HUES64 (cell line): ENCODE measurements at regions not wholly inside any gene's neighbourhood (a gene's known extent, or its start where the extent isn't known, plus 50 kb on each side); places are given as distances from the start of the nearest gene placed in this dataset.
"Not testable (repeated sequence)": the region's sequence is repeated elsewhere in the genome, so short reads cannot be mapped to it uniquely, and the experiment has no call there.

Experiments
- H3K27ac ChIP-seq: 2 replicates; pipeline ENCODE4 v1.7.0; 2013; ENCODE audit warnings: low read depth, low read length, inconsistent platforms
- H3K27me3 ChIP-seq: 2 replicates; pipeline ENCODE4 v1.6.1; 2013; ENCODE audit warnings: mild to moderate bottlenecking, low read length; ENCODE audit not compliant: insufficient read depth
- H3K36me3 ChIP-seq: 2 replicates; pipeline ENCODE4 v1.6.1; 2013; ENCODE audit warnings: mild to moderate bottlenecking, low read length; ENCODE audit not compliant: insufficient read depth
- H3K4me1 ChIP-seq: 2 replicates; pipeline ENCODE4 v1.6.1; 2013; ENCODE audit warnings: mild to moderate bottlenecking, low read length, moderate library complexity; ENCODE audit not compliant: insufficient read depth
- H3K4me3 ChIP-seq: 2 replicates; pipeline ENCODE4 v1.5.1; 2013; ENCODE audit warnings: mild to moderate bottlenecking, low read length, moderate library complexity
- H3K9ac ChIP-seq: 2 replicates; pipeline ENCODE4 v1.6.1; 2013; ENCODE audit warnings: mild to moderate bottlenecking, low read depth, low read length
- H3K9me3 ChIP-seq: 2 replicates; pipeline ENCODE4 v1.6.1; 2013; ENCODE audit warnings: low read depth, low read length; ENCODE audit not compliant: insufficient read depth
- WGBS: fragments of 150-250, 120-280 bp; methylation state at CpG from one replicate; pipeline ENCODE4 v1.1.7; 2013; ENCODE audit warnings: missing lambda C conversion rate; 5-methylcytosine and 5-hydroxymethylcytosine counted together

DNA sequence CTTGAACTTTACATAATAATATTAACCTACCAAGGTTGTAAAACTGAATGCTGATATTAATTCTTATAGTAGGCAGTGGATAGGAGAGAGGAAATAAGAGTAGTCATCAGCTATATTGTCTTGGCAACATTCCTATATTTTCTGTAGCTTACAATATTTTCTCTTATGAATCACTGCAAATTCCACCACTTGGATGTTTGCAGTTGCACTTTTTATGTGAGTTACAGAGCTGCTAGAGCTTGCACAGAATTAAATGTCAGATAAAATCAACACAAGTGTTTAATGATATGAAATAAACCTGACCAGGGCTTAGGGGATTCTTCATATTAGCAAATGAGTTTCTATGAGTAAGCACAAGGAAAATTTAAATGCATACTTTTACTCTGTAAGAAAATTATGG is 1710.1 kb downstream of the SI start:
- no peak overlapping the region for H3K4me3 ChIP-seq
- H3K9me3 ChIP-seq: no peaks in the 10 kb centered on the region
- H3K4me1 ChIP-seq: no peaks in the 10 kb centered on the region

DNA sequence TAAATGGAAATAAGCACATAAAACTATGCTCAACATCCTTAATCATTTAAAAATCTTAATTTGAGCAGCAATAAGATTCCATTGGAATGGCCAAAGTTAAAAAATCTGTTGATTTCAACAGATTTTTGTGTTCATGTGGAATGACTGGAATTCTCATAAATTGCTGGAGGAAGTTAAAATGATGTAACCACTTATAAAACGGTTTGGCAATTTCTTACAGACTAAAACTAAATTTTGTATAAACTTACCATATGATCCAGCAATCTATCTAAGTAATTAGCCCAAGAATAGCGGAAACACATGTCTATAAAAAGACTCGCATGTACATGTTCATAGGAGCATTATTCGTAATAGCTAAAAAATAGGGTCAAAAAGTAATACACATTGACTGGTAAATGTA is 1713.6 kb downstream of the SI start:
- H3K9me3 ChIP-seq: no peaks in the 10 kb centered on the region
- H3K36me3 ChIP-seq: no peaks in the 10 kb centered on the region
- H3K9ac ChIP-seq: no peak overlapping the region
- no peak overlapping the region for H3K27ac ChIP-seq
- no peak overlapping the region for H3K4me3 ChIP-seq
- H3K27me3 ChIP-seq: no peaks in the 10 kb centered on the region
- H3K4me1 ChIP-seq: no peaks in the 10 kb centered on the region
- 91% methylated on average over 3 of the region's 4 CpGs for WGBS

More for the DNA sequence above, 1710.1 kb downstream of the SI start:
- Histone ChIP-seq H3K9ac (no peak overlapping the region), H3K27ac (no peak overlapping the region), H3K36me3 (no peaks in the 10 kb centered on the region), H3K27me3 (no peaks in the 10 kb centered on the region)

- no peak overlapping the region for H3K9ac ChIP-seq
- H3K4me1 ChIP-seq: no peaks in the 10 kb centered on the region
- no peaks in the 10 kb centered on the region for H3K36me3 ChIP-seq
- 100% methylated on average over 1 of the region's 2 CpGs for WGBS
- no peaks in the 10 kb centered on the region for H3K9me3 ChIP-seq
- H3K27ac ChIP-seq: no peak overlapping the region
- H3K27me3 ChIP-seq: no peaks in the 10 kb centered on the region
- H3K4me3 ChIP-seq: no peak overlapping the region
Measured at GRCh38 chr3:163362151-163362550, 1716.1 kb downstream of the SI start.

DNA sequence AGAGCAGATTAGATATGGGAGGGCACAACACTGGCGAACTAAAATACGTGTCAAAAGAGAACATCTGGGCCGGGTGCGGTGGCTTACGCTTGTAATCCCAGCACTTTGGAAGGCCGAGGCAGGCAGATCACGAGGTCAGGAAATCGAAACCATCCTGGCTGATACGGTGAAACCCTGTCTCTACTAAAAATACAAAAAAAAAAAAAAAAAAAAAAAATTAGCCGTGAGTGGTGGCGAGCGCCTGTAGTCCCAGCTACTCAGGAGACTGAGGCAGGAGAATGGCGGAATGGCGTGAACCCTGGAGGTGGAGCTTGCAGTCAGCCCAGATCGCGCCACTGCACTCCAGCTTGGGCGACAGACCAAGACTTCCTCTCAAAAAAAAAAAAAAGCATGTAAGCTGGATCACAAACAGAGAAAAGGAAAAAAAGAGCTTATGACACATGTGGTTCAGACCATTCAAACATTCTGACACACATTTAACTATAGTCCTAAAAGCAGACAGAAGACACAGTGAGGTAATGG is 1716.9 kb downstream of the SI start:
- H3K4me1 ChIP-seq, H3K9me3 ChIP-seq, H3K36me3 ChIP-seq, H3K27ac ChIP-seq, H3K27me3 ChIP-seq, H3K9ac ChIP-seq, H3K4me3 ChIP-seq: not testable (repeated sequence)
- WGBS: 98% methylated on average over 16 of the region's 17 CpGs

DNA sequence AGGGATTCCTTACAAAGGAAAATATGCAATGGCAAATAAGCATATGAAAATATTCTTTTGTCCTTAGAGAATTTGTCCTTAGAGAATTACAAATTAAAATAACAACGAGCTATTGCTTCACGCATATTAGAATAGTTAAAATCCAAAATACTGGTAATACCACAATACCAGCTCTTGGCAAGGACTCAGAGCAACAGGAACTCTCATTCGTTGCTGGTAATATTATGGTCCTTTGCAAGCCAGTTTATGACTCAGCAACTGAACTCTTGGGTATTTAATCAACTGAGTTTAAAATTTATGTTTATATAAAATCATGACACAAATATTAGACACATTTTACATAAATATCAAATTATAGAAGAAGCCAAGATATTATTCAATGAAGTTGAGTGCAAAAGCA is 1730.4 kb downstream of the SI start:
- Histone ChIP-seq H3K4me1 (peaks cover 8% of the 10 kb centered on the region; the same call in 1 of the 2 replicates), H3K9ac (no peak overlapping the region), H3K4me3 (no peak overlapping the region), H3K27me3 (no peaks in the 10 kb centered on the region), H3K9me3 (no peaks in the 10 kb centered on the region), H3K27ac (no peak overlapping the region), H3K36me3 (no peaks in the 10 kb centered on the region)
- 93% methylated on average over 2 of the region's 3 CpGs for WGBS

- Histone ChIP-seq H3K4me1 (no peaks in the 10 kb centered on the region), H3K27me3 (no peaks in the 10 kb centered on the region), H3K4me3 (no peak overlapping the region), H3K9me3 (peaks cover 20% of the 10 kb centered on the region), H3K27ac (no peak overlapping the region), H3K9ac (no peak overlapping the region), H3K36me3 (no peaks in the 10 kb centered on the region)
- 75% methylated on average over 1 of the region's 1 CpG for WGBS
Measured at GRCh38 chr3:163335429-163335828, 1742.9 kb downstream of the SI start.

- H3K9ac ChIP-seq: no peak overlapping the region
- no peaks in the 10 kb centered on the region for H3K36me3 ChIP-seq
- 0 out of 2 replicates have a peak, but pooled peaks cover 3% of the 10 kb centered on the region for H3K9me3 ChIP-seq
- no peaks in the 10 kb centered on the region for H3K4me1 ChIP-seq
- no peak overlapping the region for H3K4me3 ChIP-seq
- 91% methylated on average over 7 of the region's 7 CpGs for WGBS
- H3K27ac ChIP-seq: no peak overlapping the region
- no peaks in the 10 kb centered on the region for H3K27me3 ChIP-seq
Measured at GRCh38 chr3:163328680-163329079, 1749.6 kb downstream of the SI start.

DNA sequence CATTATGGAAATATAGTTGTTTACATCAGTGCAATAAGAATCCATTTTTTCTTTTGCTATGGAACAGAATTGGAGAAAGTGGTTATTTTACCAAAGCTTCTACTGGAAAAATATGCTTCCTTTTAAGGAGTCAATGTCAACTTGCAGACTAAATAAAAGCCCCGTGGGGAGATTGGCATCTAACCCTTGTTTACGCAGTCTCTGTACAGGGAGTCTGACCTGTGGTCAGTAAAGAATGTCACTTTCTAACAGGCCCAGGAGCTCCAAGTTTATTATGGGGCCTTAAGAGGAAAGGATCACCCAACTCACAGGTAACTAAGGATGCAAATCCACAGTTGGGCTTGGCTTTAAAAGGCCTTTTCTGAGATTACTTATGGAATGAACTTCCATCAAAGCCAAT is 1751.2 kb downstream of the SI start:
- whole genome bisulfite sequencing: 95% methylated on average over 2 of the region's 2 CpGs
- no peaks in the 10 kb centered on the region for H3K4me1 ChIP-seq

DNA sequence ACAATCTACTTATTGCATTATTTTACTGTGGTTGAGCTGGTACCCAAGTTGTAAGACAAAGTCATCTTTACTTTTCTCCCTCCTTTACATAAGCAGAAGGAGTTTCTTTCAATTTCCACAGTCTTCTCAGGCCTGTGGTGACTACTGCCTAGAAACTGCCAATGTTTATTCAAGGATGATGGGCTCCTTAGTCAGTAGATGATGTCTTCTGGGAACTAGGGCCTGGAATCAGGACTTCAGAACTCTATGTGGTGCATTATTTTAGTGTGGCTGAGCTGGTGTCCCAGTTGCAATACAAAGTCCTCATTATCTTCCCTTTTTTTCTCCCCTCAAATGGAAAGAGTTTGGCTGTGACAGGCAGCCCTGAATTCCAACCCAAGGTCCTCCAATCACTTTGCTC is 1762.5 kb downstream of the SI start:
- H3K36me3 ChIP-seq: no peaks in the 10 kb centered on the region
- H3K4me1 ChIP-seq: no peaks in the 10 kb centered on the region
- 0 out of 2 replicates have a peak, but pooled peaks cover under 1% of the 10 kb centered on the region for H3K9me3 ChIP-seq
- no peak overlapping the region for H3K27ac ChIP-seq
- no peaks in the 10 kb centered on the region for H3K27me3 ChIP-seq
- H3K4me3 ChIP-seq: no peak overlapping the region
- H3K9ac ChIP-seq: no peak overlapping the region

More for the DNA sequence above, 1751.2 kb downstream of the SI start:
- no peak overlapping the region for H3K4me3 ChIP-seq
- H3K27me3 ChIP-seq: no peaks in the 10 kb centered on the region
- no peak overlapping the region for H3K9ac ChIP-seq
- H3K9me3 ChIP-seq: 0 out of 2 replicates have a peak, but pooled peaks cover 3% of the 10 kb centered on the region
- no peaks in the 10 kb centered on the region for H3K36me3 ChIP-seq
- H3K27ac ChIP-seq: no peak overlapping the region

DNA sequence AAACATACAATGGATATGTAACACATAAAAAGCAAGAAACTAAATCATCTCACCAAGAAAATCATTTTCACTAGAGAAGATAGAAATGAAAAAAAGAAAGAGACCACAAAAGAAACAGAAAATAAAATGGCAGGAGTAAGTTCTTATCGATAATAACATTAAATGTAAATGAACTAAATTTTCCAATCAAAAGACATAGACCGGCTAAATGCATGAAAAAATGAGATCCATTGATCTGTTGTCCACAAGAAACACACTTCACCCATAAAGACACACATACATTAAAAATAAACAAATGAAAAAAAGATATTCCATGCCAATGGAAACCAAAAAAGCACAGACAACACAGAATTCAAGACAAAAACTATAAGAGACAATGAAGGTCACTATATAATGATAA is 1771.9 kb downstream of the SI start:
- Histone ChIP-seq H3K4me3 (no peak overlapping the region), H3K4me1 (no peaks in the 10 kb centered on the region), H3K9ac (no peak overlapping the region), H3K27ac (no peak overlapping the region), H3K27me3 (no peaks in the 10 kb centered on the region), H3K9me3 (peaks cover 20% of the 10 kb centered on the region), H3K36me3 (no peaks in the 10 kb centered on the region)
- WGBS: 100% methylated on average over 1 of the region's 2 CpGs

- no peak overlapping the region for H3K4me3 ChIP-seq
- H3K36me3 ChIP-seq: no peaks in the 10 kb centered on the region
- 100% methylated on average over 2 of the region's 2 CpGs for WGBS
- no peak overlapping the region for H3K27ac ChIP-seq
- H3K9ac ChIP-seq: no peak overlapping the region
- H3K4me1 ChIP-seq: no peaks in the 10 kb centered on the region
- H3K27me3 ChIP-seq: no peaks in the 10 kb centered on the region
- no peaks in the 10 kb centered on the region for H3K9me3 ChIP-seq
Measured at GRCh38 chr3:163273694-163274093, 1777.1 kb downstream of the OTOL1 start.

DNA sequence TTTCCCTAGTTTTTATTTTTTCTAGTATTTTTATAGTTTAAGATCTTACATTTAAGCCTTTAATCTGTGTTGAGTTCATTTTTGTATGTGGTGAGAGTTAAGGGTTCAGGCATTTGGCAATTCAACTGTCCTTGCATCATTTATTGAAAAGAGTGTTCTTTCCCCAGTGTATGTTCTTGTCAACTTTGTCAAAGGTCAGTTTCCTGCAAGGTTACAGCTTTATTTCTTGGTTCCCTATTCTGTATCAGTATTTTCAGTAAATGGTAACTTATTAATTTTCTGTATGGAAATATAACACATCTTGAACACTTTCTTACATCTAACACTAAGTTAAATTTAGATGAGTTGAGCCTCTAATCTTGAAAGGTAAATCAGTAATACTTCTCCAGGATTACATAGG is 1770.1 kb downstream of the OTOL1 start:
- Histone ChIP-seq H3K9ac (no peak overlapping the region), H3K36me3 (no peaks in the 10 kb centered on the region), H3K4me3 (no peak overlapping the region), H3K4me1 (no peaks in the 10 kb centered on the region), H3K27me3 (no peaks in the 10 kb centered on the region), H3K9me3 (no peaks in the 10 kb centered on the region), H3K27ac (no peak overlapping the region)
